Non-pigmented ciliary epithelial cell (primary cell): ENCODE measurements at regions not wholly inside any gene's neighbourhood (a gene's known extent, or its start where the extent isn't known, plus 50 kb on each side); places are given as distances from the start of the nearest gene placed in this dataset.

ENCODE experiments used
- DNase-seq: peaks from one replicate; pipeline ENCODE4 v3.0.0-alpha.2; 2010; ENCODE audit warnings: low read depth

- no peak for DNase-seq
Measured at GRCh38 chr14:26855077-26855753, 257.4 kb upstream of the NOVA1 start.

DNA sequence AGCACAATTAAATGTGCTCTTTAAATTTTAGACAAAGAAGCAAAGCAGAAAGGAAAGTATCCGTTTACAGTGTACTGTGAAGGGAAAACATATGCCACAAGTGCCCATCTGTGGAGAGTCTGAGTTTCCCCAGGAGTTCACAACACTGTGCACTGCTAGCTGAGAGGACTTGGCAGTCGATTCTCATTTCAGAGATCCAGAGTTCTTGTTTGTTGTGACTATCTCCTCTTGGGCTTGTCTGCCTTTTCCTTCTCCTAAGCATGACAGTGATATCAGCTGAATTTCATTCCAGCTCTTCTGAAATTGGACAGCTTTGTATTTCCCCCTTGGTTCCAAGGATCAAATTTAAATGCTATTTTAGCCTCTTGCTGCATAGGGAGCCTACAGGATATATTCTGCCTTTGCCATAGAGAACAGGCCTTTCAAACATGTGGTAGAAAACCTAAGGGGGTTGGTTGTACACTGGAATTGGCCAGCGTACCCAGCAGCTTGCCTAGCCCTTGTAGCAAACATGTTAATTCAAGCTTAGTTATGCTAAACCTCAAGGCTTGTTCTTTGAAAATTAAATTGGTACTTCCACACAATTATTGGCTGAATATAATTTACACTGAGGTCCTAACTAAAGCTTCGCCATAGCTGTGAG is 259.2 kb upstream of the NOVA1 start:
- no peak for DNase-seq

- no peak for DNase-seq
Measured at GRCh38 chr14:26859483-26859882, 261.6 kb upstream of the NOVA1 start.

GRCh38 chr14:26860111-26860510 is 262.3 kb upstream of the NOVA1 start:
- no peak for DNase-seq

GRCh38 chr14:26863736-26864135 is 265.9 kb upstream of the NOVA1 start:
- no peak for DNase-seq

DNA sequence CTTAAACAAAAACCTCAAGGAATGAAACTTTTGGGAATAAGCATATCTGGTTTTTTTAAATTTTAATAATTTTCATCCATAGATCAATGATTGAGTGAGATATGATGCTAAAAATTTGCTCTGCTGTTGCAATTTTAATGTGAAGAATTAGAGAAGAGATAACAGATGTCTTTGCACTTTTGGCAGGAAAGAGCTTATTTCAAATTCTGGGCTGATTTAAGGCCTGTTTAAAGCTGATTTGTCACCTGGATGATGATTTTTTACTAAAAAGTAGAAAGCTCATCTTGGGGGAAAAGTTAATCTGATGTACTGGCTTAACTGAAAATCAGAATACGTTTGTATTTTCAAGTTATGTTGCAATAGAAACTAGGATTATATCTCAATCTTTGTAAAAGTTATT is 268.9 kb upstream of the NOVA1 start:
- DNase-seq, result no peak

- DNase-seq, result no peak
Measured at GRCh38 chr14:26867171-26867757, 269.4 kb upstream of the NOVA1 start.

GRCh38 chr14:26870096-26870495 is 272.3 kb upstream of the NOVA1 start:
- DNase-seq, result no peak

DNA sequence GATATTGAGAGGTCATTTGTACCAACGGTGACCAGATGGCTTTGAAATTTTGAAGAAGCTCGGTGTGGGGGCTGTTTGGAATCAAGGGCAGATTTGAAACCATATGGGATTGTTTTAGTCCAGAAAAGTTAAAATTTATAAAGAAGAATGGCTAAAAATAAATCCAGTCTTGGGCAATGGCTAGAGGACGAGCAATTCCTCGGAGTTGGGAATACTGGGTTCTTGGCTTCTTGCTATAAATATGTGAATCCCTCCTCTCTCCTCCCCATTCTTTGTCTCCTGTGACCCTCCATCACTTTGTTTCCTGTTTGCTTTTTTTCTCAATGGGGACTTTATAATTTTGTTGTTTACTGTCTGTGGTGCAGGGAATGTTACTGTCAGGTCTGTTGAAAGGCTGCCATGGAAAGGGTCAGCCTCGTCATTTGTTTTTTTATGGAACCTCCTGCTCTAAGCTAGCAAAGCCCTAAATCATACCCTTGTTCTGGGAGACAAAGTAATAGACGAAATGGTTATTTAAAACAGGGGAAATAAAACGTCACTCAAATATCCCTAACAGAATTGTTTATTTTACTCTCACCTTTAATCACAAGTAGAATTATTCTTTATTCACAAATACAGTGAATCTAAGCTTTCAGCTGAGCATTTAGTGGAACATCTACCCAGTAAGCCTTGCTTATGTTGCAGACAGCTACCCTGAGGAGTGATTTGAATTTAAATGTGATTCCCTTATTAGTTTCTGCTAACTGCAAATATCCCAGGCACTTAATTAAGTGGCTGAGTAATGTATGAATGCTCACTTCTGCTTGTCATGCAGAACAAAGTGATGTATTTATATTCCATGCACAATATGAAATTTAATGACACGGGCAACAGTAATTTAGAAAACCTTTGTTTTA is 273.1 kb upstream of the NOVA1 start:
- no peak for DNase-seq

- no peak for DNase-seq
Measured at GRCh38 chr14:26872515-26873361, 274.9 kb upstream of the NOVA1 start.

- no peak for DNase-seq
Measured at GRCh38 chr14:26873362-26873960, 275.6 kb upstream of the NOVA1 start.

DNA sequence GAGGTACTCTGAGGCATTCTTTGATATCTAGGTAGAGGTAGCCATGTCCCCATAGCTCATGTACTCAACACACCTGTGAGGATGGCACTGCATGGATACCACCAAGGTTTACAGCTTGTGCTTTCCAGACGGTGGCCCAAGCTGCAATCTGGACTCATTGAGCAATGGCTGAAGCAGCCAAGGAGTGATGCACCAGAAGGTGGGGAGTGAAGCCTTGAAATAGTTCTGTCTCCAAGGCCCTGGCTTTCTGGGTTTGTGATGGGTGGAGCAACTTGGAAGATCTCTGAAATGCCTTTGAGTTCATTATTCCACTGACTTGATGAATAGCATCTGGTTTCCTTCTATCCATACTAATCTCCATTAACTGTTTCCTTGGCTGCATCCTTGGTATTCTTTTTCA is 290.0 kb upstream of the NOVA1 start:
- DNase-seq, result no peak

DNA sequence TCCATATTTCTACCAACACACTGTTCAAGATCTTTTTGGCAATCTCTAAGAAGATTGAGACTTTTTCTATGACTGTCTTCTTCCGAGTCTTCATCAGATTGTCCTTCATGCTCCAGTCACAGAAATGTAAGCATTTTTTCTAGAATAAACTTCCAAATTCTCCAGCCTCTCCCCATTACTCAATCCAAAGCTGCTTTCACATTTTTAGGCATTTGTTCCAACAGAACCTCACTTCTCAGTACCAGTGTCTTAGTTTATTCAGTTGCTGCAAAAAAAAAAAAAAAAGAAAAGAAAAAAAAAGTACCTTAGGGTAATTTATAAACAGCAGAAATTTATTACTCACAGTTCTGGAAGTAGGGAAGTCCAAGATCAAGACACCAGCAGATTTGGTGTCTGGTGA is 290.8 kb upstream of the NOVA1 start:
- DNase-seq, result no peak

DNA sequence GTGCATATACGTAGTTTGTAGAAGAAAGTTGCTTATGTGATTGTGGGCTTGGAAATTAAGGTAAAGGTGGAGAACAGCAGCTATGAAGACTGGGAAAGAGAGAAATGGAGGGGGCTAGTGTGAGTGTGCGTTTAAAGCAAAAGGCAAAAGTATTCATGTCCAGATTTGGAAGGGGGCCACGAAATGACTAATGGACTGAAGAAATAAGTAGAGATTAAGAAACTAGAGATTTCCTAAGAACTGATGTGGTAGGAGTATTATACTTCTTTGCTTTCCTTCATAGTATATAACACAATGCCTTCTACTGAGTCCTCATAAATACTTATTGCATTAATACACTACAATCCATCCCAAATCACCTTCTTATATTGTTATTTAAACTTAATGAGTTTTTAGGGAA is 298.6 kb upstream of the NOVA1 start:
- peak; percentile 10 for DNase-seq

GRCh38 chr14:26897196-26897595 is 299.4 kb upstream of the NOVA1 start:
- DNase-seq, result no peak

GRCh38 chr14:26905229-26905628 is 307.4 kb upstream of the NOVA1 start:
- no peak for DNase-seq

DNA sequence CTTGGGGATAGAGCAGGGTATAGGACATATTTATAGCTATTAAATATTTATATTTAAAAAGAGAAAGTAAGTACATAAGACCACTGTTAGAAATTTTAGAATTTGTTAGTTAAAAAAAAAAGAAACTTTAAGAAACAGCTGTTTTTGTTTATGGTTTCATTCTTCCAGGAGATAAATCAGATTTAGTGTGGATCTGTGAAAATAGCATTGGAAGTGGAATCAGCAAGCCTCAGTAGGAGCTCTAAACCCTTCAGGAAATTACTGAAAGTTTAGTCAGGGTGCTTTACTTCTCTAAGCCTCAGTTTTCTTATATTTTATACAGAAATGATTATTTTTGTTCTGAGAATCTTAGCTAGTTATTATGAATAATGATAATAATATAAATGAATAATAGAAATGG is 316.0 kb upstream of the NOVA1 start:
- DNase-seq, result no peak

- no peak for DNase-seq
Measured at GRCh38 chr14:26917086-26917485, 319.3 kb upstream of the NOVA1 start.

GRCh38 chr14:26925876-26926584 is 328.2 kb upstream of the NOVA1 start:
- peak; percentile 46 for DNase-seq

GRCh38 chr14:26926585-26926984 is 328.8 kb upstream of the NOVA1 start:
- DNase-seq, result no peak

- DNase-seq, result no peak
Measured at GRCh38 chr14:26928019-26928418, 330.2 kb upstream of the NOVA1 start.
